ENCODE measurements at regions not wholly inside any gene's neighbourhood (a gene's known extent, or its start where the extent isn't known, plus 50 kb on each side); places are given as distances from the start of the nearest gene placed in this dataset.

GRCh38 chr4:79780129-79780528 lies 292.9 kb downstream of the ANTXR2 start:
- no peaks in the 10 kb centered on the region for H3K9me3 ChIP-seq
- H3K27ac ChIP-seq: no peak overlapping the region
- H3K27me3 ChIP-seq: no peaks in the 10 kb centered on the region
- H3K36me3 ChIP-seq: no peaks in the 10 kb centered on the region
- no peak for TF ChIP-seq EP300 (IDR thresholded peaks at IDR 0.05)
- TF ChIP-seq CTCF (IDR thresholded peaks at IDR 0.05): no peak
- no peak for TF ChIP-seq POLR2AphosphoS5 (IDR thresholded peaks at IDR 0.05)
- TF ChIP-seq POLR2A (IDR thresholded peaks at IDR 0.05): no peak
- no peak for DNase-seq
- no peak overlapping the region for H3K4me3 ChIP-seq
- H3K4me1 ChIP-seq: no peaks in the 10 kb centered on the region
- ATAC-seq (ENCODE audit: low FRiP score in 2 of 2): no peak

GRCh38 chr4:79772510-79772909 lies 300.5 kb downstream of the ANTXR2 start:
- Histone ChIP-seq H3K36me3 (no peaks in the 10 kb centered on the region), H3K9me3 (peaks cover 0 to 15% (median 9%) of the 10 kb centered on the region in 4 donors), H3K27me3 (no peaks in the 10 kb centered on the region), H3K4me3 (no peak overlapping the region), H3K27ac (no peak overlapping the region), H3K4me1 (no peaks in the 10 kb centered on the region)
- ATAC-seq (ENCODE audit: low FRiP score in 2 of 2) (no peak), DNase-seq (no peak)
- no peak for TF ChIP-seq POLR2A (IDR thresholded peaks at IDR 0.05)
- TF ChIP-seq POLR2AphosphoS5 (IDR thresholded peaks at IDR 0.05): no peak
- no peak for TF ChIP-seq CTCF (IDR thresholded peaks at IDR 0.05)
- TF ChIP-seq EP300 (IDR thresholded peaks at IDR 0.05): no peak

DNA sequence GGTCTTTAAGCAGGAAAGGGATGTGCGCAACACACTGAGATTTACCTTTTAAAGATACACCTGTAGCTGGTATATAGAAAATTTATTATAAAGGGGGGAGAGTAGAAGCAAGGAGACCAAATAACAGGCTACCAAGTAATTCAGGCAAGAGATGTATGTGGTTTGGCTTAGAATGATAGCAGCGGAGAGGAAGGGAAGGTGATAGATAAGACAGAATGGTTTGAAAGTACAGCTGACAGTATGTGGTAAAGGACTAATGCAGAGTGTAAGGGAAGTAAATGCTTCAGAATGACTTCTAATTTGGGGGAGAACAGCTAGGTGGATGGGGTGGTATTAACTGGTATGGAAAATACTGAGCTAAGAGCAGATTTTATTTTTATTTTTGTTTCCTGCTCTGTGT lies 308.9 kb downstream of the ANTXR2 start:
- Histone ChIP-seq H3K4me3 (no peak overlapping the region), H3K9me3 (peaks cover 0 to 7% (median 5%) of the 10 kb centered on the region in 4 donors), H3K27ac (no peak overlapping the region), H3K36me3 (no peaks in the 10 kb centered on the region), H3K27me3 (no peaks in the 10 kb centered on the region), H3K4me1 (no peaks in the 10 kb centered on the region)
- TF ChIP-seq POLR2A (IDR thresholded peaks at IDR 0.05): no peak
- TF ChIP-seq EP300 (IDR thresholded peaks at IDR 0.05): no peak
- no peak for TF ChIP-seq POLR2AphosphoS5 (IDR thresholded peaks at IDR 0.05)
- no peak for TF ChIP-seq CTCF (IDR thresholded peaks at IDR 0.05)
- DNase-seq (no peak), ATAC-seq (ENCODE audit: low FRiP score in 2 of 2) (no peak)
- 92 to 100% methylated on average over 2 of the region's 2 CpGs for WGBS, 2 donors

- H3K4me3 ChIP-seq: no peak overlapping the region
- no peaks in the 10 kb centered on the region for H3K36me3 ChIP-seq
- WGBS, 2 donors: 84 to 92% methylated on average over 4 of the region's 4 CpGs
- TF ChIP-seq CTCF (IDR thresholded peaks at IDR 0.05) (no peak), EP300 (IDR thresholded peaks at IDR 0.05) (no peak), POLR2AphosphoS5 (IDR thresholded peaks at IDR 0.05) (no peak), POLR2A (IDR thresholded peaks at IDR 0.05) (no peak)
- DNase-seq: no peak
- peaks cover 0 to 7% (median 5%) of the 10 kb centered on the region in 4 donors for H3K9me3 ChIP-seq
- H3K27me3 ChIP-seq: no peaks in the 10 kb centered on the region
- H3K4me1 ChIP-seq: no peaks in the 10 kb centered on the region
- no peak for ATAC-seq (ENCODE audit: low FRiP score in 2 of 2)
- no peak overlapping the region for H3K27ac ChIP-seq
Observed at GRCh38 chr4:79763486-79764075, 309.4 kb downstream of the ANTXR2 start.

GRCh38 chr4:79759793-79760192 lies 313.2 kb downstream of the ANTXR2 start:
- Histone ChIP-seq H3K27ac (no peak overlapping the region), H3K9me3 (no peaks in the 10 kb centered on the region), H3K4me3 (no peak overlapping the region), H3K27me3 (no peaks in the 10 kb centered on the region), H3K36me3 (no peaks in the 10 kb centered on the region), H3K4me1 (no peaks in the 10 kb centered on the region)
- DNase-seq: no peak
- TF ChIP-seq EP300 (IDR thresholded peaks at IDR 0.05): no peak
- TF ChIP-seq CTCF (IDR thresholded peaks at IDR 0.05): no peak
- no peak for TF ChIP-seq POLR2AphosphoS5 (IDR thresholded peaks at IDR 0.05)
- no peak for TF ChIP-seq POLR2A (IDR thresholded peaks at IDR 0.05)
- no peak for ATAC-seq (ENCODE audit: low FRiP score in 2 of 2)

Data from upper lobe of left lung (tissue), 6 donors.